ENCODE measurements at regions not wholly inside any gene's neighbourhood (a gene's known extent, or its start where the extent isn't known, plus 50 kb on each side); places are given as distances from the start of the nearest gene placed in this dataset.
A peak's percentile ranks its signal among the peaks of the same experiment; 100 is the strongest.

DNA sequence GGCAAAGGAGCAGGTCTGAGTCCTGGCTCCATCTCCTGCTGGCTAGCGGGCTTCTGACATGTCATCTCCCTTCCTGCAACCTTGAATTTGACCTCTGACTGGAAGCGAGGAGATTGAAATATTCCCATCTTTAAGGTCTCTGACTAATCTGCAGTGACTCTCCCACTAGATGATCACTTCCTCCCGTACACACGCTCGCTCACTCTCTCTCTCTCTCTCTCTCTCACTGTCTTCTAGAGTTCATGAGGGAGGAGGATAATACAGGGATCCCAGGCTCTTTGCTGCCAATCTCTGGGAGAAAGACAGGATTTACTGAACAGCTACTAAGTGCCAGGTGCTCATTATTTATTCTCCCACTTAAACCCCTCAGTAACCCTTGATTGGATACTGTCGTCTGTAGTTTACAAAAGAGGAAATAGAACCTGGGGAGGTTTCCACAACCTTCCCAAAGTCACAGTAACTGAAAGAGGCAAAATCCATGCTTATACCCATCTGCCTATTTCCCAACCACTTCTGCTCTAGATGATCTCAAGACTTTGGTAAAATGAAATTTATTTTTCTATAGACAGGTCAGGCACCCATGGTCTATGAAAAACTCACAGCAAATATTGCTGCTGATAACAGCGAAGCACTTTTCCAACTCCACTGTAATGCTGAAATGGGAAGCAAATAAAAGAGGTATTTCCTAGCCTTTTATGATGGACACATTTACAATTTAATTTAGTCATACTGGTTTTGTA, 193.5 kb upstream of the C1QTNF7 start:
- Histone ChIP-seq H3K36me3 (ENCODE audit: control insufficient read depth, insufficient read depth, low read length) (no peaks in the 10 kb centered on the region), H3K4me1 (ENCODE audit: control insufficient read depth, insufficient read depth, low read length) (peaks cover 7% of the 10 kb centered on the region), H3K4me3 (ENCODE audit: low read depth, low read length) (no peak overlapping the region), H3K27me3 (ENCODE audit: control insufficient read depth, insufficient read depth, low read length) (no peaks in the 10 kb centered on the region), H3K27ac (ENCODE audit: low read depth, low read length) (no peak overlapping the region), H3K9me3 (ENCODE audit: control insufficient read depth, insufficient read depth, low read length) (no peaks in the 10 kb centered on the region)
- 90% methylated on average over 2 of the region's 7 CpGs for WGBS (ENCODE audit: insufficient coverage)
- no peak for DNase-seq (ENCODE audit: low read depth in 4 of 6, low spot score in 6 of 6)

DNA sequence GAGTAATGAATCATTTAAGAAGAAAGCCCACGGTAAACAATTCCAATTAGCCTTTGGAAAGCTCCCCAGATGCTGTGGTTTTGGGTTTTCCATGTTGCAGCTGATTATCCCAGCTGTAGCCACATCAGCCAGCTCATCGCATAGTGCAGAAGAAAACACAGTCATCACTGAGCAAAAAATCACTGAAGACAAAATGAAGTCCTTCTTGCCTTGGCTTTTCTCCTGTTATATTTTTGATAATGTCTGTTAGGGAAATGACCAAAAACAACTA, 193.0 kb upstream of the C1QTNF7 start:
- H3K27me3 ChIP-seq (ENCODE audit: control insufficient read depth, insufficient read depth, low read length), result no peaks in the 10 kb centered on the region
- no peak overlapping the region for H3K4me3 ChIP-seq (ENCODE audit: low read depth, low read length)
- DNase-seq (ENCODE audit: low read depth in 4 of 6, low spot score in 6 of 6), result peak in 2 of 6 donors; percentile 32
- no peaks in the 10 kb centered on the region for H3K9me3 ChIP-seq (ENCODE audit: control insufficient read depth, insufficient read depth, low read length)
- WGBS (ENCODE audit: insufficient coverage), result no CpG with 5 or more reads among the region's 2 CpGs
- peak overlapping the region; percentile 37 for H3K27ac ChIP-seq (ENCODE audit: low read depth, low read length)
- peaks cover 7% of the 10 kb centered on the region for H3K4me1 ChIP-seq (ENCODE audit: control insufficient read depth, insufficient read depth, low read length)
- H3K36me3 ChIP-seq (ENCODE audit: control insufficient read depth, insufficient read depth, low read length), result no peaks in the 10 kb centered on the region

DNA sequence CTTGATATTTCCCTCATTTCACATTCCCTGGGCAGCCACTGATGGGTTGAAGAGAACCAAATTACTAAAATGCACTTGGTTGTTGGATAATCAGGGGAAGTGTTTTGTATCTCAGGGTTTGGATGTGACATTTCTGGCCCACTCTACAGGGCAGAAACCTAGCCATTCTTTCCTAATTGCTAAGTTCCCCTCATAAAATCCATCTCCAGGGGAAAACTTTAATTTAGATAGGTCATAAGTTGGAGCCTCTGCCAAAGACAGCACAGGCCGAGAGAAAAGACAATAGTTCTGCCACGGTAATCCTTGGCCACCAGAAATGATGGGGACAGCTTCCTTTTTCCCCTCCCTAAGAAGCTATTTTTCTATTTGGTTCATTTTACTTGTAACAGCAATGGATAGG, 192.7 kb upstream of the C1QTNF7 start:
- DNase-seq (ENCODE audit: low read depth in 4 of 6, low spot score in 6 of 6), result peak in 1 of 6 donors; percentile 13
- peak overlapping the region; percentile 37 for H3K27ac ChIP-seq (ENCODE audit: low read depth, low read length)
- H3K4me1 ChIP-seq (ENCODE audit: control insufficient read depth, insufficient read depth, low read length), result peaks cover 7% of the 10 kb centered on the region
- H3K27me3 ChIP-seq (ENCODE audit: control insufficient read depth, insufficient read depth, low read length), result no peaks in the 10 kb centered on the region
- H3K36me3 ChIP-seq (ENCODE audit: control insufficient read depth, insufficient read depth, low read length), result no peaks in the 10 kb centered on the region
- H3K9me3 ChIP-seq (ENCODE audit: control insufficient read depth, insufficient read depth, low read length), result no peaks in the 10 kb centered on the region
- H3K4me3 ChIP-seq (ENCODE audit: low read depth, low read length), result no peak overlapping the region
- WGBS (ENCODE audit: insufficient coverage), result no CpG with 5 or more reads among the region's 2 CpGs

DNA sequence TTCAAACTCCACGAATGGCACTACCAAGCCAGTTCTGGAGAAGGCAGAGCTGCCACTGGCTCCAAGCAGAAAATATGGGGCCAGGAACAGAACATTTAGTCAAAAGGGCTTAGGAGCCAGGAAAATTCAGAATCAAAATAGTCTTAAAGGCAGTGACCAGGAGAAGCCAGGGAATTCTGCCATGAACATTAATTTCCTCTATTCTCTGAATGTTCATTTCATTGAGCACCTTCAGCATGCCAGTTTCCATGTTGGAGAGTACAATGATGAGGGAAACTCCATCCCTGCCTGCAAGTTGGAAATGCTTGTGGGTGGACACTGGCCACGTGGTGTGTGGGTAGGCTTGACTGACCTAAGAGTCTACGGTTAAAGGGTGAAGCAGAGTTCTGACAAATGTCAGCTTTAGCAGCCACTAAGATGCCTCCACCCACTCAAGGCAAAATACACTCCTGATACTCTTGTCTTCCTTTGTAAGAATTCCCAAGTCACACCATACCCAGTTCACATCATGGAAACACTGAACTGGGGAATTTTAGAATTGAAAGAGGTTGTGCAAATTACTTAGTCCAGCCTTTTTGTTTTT, 190.1 kb upstream of the C1QTNF7 start:
- no peak overlapping the region for H3K4me3 ChIP-seq (ENCODE audit: low read depth, low read length)
- no peak overlapping the region for H3K27ac ChIP-seq (ENCODE audit: low read depth, low read length)
- peak in 1 of 6 donors; percentile 12 for DNase-seq (ENCODE audit: low read depth in 4 of 6, low spot score in 6 of 6)
- 100% methylated on average over 1 of the region's 3 CpGs for WGBS (ENCODE audit: insufficient coverage)
- H3K9me3 ChIP-seq (ENCODE audit: control insufficient read depth, insufficient read depth, low read length), result no peaks in the 10 kb centered on the region
- no peaks in the 10 kb centered on the region for H3K27me3 ChIP-seq (ENCODE audit: control insufficient read depth, insufficient read depth, low read length)
- H3K4me1 ChIP-seq (ENCODE audit: control insufficient read depth, insufficient read depth, low read length), result peaks cover 7% of the 10 kb centered on the region
- H3K36me3 ChIP-seq (ENCODE audit: control insufficient read depth, insufficient read depth, low read length), result no peaks in the 10 kb centered on the region

DNA sequence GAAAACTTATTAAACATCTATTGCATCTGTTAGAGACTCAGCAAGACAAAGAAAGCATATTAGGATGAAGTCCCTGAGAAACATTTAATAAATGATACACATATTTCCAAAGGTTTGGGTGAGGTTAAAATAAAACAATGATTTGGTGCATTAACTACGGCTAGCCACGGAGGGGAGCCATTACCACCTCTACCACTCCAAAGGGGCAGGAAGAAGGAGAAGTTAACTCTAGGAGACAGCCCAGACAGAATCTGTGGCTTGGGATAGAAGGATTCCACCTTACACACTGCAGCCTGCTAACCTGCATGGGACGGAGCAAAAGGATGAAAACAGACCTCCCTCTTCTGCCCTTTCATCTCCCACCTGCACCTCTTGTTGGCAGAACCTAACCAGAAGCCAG, 189.1 kb upstream of the C1QTNF7 start:
- no CpG with 5 or more reads among the region's 3 CpGs for WGBS (ENCODE audit: insufficient coverage)

DNA sequence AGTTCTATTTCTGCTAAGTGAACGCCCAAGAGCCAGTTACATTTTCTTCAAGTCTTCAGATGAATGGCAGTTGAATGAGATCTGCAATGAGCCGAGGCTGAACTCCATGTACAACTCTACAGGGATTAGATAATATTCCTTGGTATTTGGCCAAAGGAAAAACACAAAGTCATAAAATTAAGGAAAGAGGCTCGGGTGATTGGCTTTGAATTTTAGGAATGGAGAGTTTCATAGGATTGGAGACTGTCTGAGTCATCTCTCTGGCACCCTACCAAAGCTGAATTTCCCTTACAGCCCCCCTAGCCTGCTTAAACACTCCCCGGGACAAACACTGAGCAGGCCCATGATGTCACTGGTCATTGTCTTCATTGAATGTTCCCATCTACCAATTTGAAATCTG, 188.0 kb upstream of the C1QTNF7 start:
- H3K4me3 ChIP-seq (ENCODE audit: low read depth, low read length), result no peak overlapping the region
- H3K27ac ChIP-seq (ENCODE audit: low read depth, low read length), result no peak overlapping the region
- DNase-seq (ENCODE audit: low read depth in 4 of 6, low spot score in 6 of 6), result peak in 1 of 6 donors; percentile 7
- 100% methylated on average over 2 of the region's 4 CpGs for WGBS (ENCODE audit: insufficient coverage)
- no peaks in the 10 kb centered on the region for H3K27me3 ChIP-seq (ENCODE audit: control insufficient read depth, insufficient read depth, low read length)
- H3K9me3 ChIP-seq (ENCODE audit: control insufficient read depth, insufficient read depth, low read length), result no peaks in the 10 kb centered on the region
- H3K4me1 ChIP-seq (ENCODE audit: control insufficient read depth, insufficient read depth, low read length), result no peaks in the 10 kb centered on the region
- H3K36me3 ChIP-seq (ENCODE audit: control insufficient read depth, insufficient read depth, low read length), result no peaks in the 10 kb centered on the region

More for the DNA sequence above, 189.1 kb upstream of the C1QTNF7 start:
- Histone ChIP-seq H3K9me3 (ENCODE audit: control insufficient read depth, insufficient read depth, low read length) (no peaks in the 10 kb centered on the region), H3K27ac (ENCODE audit: low read depth, low read length) (no peak overlapping the region), H3K4me1 (ENCODE audit: control insufficient read depth, insufficient read depth, low read length) (no peaks in the 10 kb centered on the region), H3K4me3 (ENCODE audit: low read depth, low read length) (no peak overlapping the region), H3K27me3 (ENCODE audit: control insufficient read depth, insufficient read depth, low read length) (no peaks in the 10 kb centered on the region), H3K36me3 (ENCODE audit: control insufficient read depth, insufficient read depth, low read length) (no peaks in the 10 kb centered on the region)
- peak in 1 of 6 donors; percentile 31 for DNase-seq (ENCODE audit: low read depth in 4 of 6, low spot score in 6 of 6)

DNA sequence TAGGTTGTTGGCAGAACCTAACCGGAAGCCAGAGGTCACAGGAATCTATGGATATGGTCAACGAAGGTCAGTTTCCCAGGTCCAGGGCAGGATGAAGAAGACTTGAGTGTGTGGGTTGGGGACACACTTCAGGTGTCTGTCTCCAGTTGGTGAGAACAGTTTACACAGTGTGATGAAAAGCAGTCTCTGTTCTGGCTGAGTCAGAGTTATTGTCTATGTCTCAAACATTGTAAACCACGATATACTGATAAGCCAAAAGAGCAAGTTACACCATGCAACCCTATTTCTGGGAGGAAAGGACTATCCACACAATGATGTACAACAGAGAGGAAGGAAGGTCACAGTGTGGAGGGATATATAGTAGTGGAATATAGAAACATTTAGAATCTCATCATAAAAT, 187.1 kb upstream of the C1QTNF7 start:
- H3K27ac ChIP-seq (ENCODE audit: low read depth, low read length), result no peak overlapping the region
- H3K9me3 ChIP-seq (ENCODE audit: control insufficient read depth, insufficient read depth, low read length), result no peaks in the 10 kb centered on the region
- no peaks in the 10 kb centered on the region for H3K4me1 ChIP-seq (ENCODE audit: control insufficient read depth, insufficient read depth, low read length)
- no peak for DNase-seq (ENCODE audit: low read depth in 4 of 6, low spot score in 6 of 6)
- H3K4me3 ChIP-seq (ENCODE audit: low read depth, low read length), result no peak overlapping the region
- H3K36me3 ChIP-seq (ENCODE audit: control insufficient read depth, insufficient read depth, low read length), result no peaks in the 10 kb centered on the region
- no peaks in the 10 kb centered on the region for H3K27me3 ChIP-seq (ENCODE audit: control insufficient read depth, insufficient read depth, low read length)
- 83% methylated on average over 2 of the region's 3 CpGs for WGBS (ENCODE audit: insufficient coverage)

DNA sequence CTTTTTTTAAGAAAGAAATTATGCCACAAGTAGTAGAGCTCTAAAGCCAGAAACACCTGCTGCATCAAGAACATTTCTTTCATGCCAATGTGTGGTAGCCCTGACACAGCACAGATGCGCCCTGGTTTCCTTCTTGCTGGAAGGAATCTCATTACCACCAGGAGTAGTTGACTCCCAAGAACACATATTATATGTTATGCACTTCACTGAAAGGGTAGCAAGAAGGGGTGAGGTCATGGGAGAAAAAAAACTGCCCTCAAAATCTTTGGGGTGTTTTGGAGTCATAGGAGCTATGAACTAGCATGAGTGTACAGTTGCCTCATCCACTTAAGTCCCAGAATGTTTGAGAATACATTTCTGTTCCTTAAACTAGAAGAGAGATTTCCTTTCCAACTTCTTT, 185.8 kb upstream of the C1QTNF7 start:
- no CpG with 5 or more reads among the region's 1 CpG for WGBS (ENCODE audit: insufficient coverage)
- H3K9me3 ChIP-seq (ENCODE audit: control insufficient read depth, insufficient read depth, low read length), result no peaks in the 10 kb centered on the region
- no peak for DNase-seq (ENCODE audit: low read depth in 4 of 6, low spot score in 6 of 6)
- H3K4me1 ChIP-seq (ENCODE audit: control insufficient read depth, insufficient read depth, low read length), result no peaks in the 10 kb centered on the region
- no peak overlapping the region for H3K27ac ChIP-seq (ENCODE audit: low read depth, low read length)
- H3K36me3 ChIP-seq (ENCODE audit: control insufficient read depth, insufficient read depth, low read length), result no peaks in the 10 kb centered on the region
- no peak overlapping the region for H3K4me3 ChIP-seq (ENCODE audit: low read depth, low read length)
- no peaks in the 10 kb centered on the region for H3K27me3 ChIP-seq (ENCODE audit: control insufficient read depth, insufficient read depth, low read length)

DNA sequence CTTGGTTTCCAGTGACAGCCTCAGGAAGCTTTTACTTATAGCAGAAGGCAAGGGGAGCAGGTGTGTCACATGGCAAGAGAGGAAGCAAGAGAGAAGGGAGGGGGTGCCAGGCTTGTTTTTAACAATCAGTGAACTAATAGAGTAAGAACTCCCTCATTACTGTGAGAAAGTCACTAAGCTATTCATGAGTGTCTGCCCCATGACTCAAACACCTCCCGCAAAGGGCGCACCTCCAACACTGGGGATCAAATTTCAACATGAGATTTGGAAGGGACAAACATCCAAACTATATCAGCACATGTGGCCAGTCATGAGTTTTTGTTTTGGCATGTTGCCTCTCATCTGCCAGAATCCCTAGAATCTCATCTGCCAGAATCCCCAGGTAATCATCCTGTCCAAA, 183.5 kb upstream of the C1QTNF7 start:
- H3K9me3 ChIP-seq (ENCODE audit: control insufficient read depth, insufficient read depth, low read length), result no peaks in the 10 kb centered on the region
- no peaks in the 10 kb centered on the region for H3K4me1 ChIP-seq (ENCODE audit: control insufficient read depth, insufficient read depth, low read length)
- H3K27ac ChIP-seq (ENCODE audit: low read depth, low read length), result no peak overlapping the region
- H3K36me3 ChIP-seq (ENCODE audit: control insufficient read depth, insufficient read depth, low read length), result no peaks in the 10 kb centered on the region
- 96% methylated on average over 2 of the region's 2 CpGs for WGBS (ENCODE audit: insufficient coverage)
- no peak for DNase-seq (ENCODE audit: low read depth in 4 of 6, low spot score in 6 of 6)
- H3K4me3 ChIP-seq (ENCODE audit: low read depth, low read length), result no peak overlapping the region
- no peaks in the 10 kb centered on the region for H3K27me3 ChIP-seq (ENCODE audit: control insufficient read depth, insufficient read depth, low read length)

DNA sequence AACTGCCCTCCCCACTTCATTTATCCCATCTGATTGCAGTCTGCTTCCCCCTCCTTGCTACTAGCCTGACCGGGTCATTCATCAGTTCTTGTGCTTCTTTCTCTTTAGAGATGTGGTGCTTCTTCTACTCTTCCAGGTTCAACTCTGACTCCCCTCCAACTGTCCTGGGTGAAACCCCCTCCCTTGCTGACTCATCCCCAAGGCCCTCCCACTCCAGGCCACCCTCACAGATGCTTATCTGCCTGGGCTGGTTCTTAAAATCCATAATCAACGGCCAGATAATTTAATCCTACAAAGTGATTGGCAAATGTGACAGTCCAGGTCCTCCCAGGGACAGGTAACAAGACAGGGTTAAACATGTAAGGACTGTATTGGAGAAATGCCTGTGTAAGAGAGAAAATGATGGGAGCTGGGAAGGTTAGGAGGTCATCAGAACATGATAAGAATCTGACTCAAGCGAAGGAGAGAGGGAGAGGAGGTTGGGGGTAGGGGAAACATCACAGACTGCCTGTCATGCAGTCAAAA, 182.8 kb upstream of the C1QTNF7 start:
- Histone ChIP-seq H3K4me3 (ENCODE audit: low read depth, low read length) (no peak overlapping the region), H3K4me1 (ENCODE audit: control insufficient read depth, insufficient read depth, low read length) (no peaks in the 10 kb centered on the region), H3K27me3 (ENCODE audit: control insufficient read depth, insufficient read depth, low read length) (no peaks in the 10 kb centered on the region), H3K27ac (ENCODE audit: low read depth, low read length) (no peak overlapping the region), H3K36me3 (ENCODE audit: control insufficient read depth, insufficient read depth, low read length) (no peaks in the 10 kb centered on the region), H3K9me3 (ENCODE audit: control insufficient read depth, insufficient read depth, low read length) (no peaks in the 10 kb centered on the region)
- WGBS (ENCODE audit: insufficient coverage), result 91% methylated on average over 3 of the region's 3 CpGs
- no peak for DNase-seq (ENCODE audit: low read depth in 4 of 6, low spot score in 6 of 6)

Measured in spinal cord (tissue), 9 donors.